A549 (cell line): ENCODE measurements at regions not wholly inside any gene's neighbourhood (a gene's known extent, or its start where the extent isn't known, plus 50 kb on each side); places are given as distances from the start of the nearest gene placed in this dataset.

ENCODE experiments used
- ATAC-seq, 2 experiments: fragments of 200-7000 bp in 1 of 2; fragments of >200 bp in 1 of 2; cut with Nextera tagmentation in 1 of 2; cut with Tn5 transposase in 1 of 2; 3 replicates each; pipeline versions ENCODE4 v1.8.0 to v1.9.1; 2018 to 2020; ENCODE audit warnings: mild to moderate bottlenecking in 1 of 2, moderate library complexity in 1 of 2
- CTCF ChIA-PET: fragments of 300-600 bp; sonication (Branson Sonifier 250); formaldehyde crosslinking; extraction: SDS; loops from one replicate; lab custom pipeline; 2021; ENCODE audit warnings: antibody characterized with exemption, inconsistent platforms; lab: Yijun Ruan, JAX
- POLR2A ChIA-PET: fragments of 350-600 bp; formaldehyde crosslinking; extraction: SDS; loops from one replicate; lab custom pipeline; 2021; ENCODE audit warnings: antibody characterized with exemption, inconsistent platforms; lab: Yijun Ruan, JAX
- DNase-seq, 2 experiments: peaks; one replicate each; pipeline versions ENCODE4 v3.0.0 to v3.0.0-alpha.2; 2011 to 2016; ENCODE audit warnings: low read depth in 1 of 2, low spot score in 1 of 2
- FAIRE-seq: peaks from 2 replicates; lab custom pipeline; 2011; peaks lifted over from hg19 to GRCh38; lab: Jason Lieb, UNC
- H3K27ac ChIP-seq, 2 experiments: fragments of >200 bp; sonication (Bioruptor Twin); formaldehyde crosslinking; 3 replicates each; pipeline ENCODE4 v1.5.1; 2016 to 2017
- H3K4me1 ChIP-seq: fragments of >200 bp; sonication (Bioruptor Twin); formaldehyde crosslinking; 3 replicates; pipeline ENCODE4 v1.6.1; 2016
- H3K4me2 ChIP-seq: fragments of >200 bp; sonication (Bioruptor Twin); formaldehyde crosslinking; 3 replicates; pipeline ENCODE4 v1.6.1; 2016
- H3K4me3 ChIP-seq: fragments of >200 bp; sonication (Bioruptor Twin); formaldehyde crosslinking; 3 replicates; pipeline ENCODE4 v1.5.1; 2016
- H3K9me3 ChIP-seq: fragments of >200 bp; sonication (Bioruptor Twin); formaldehyde crosslinking; 3 replicates; pipeline ENCODE4 v1.6.1; 2016
- CBX8 ChIP-seq: fragments of 200-600 bp; sonication (generic); IDR thresholded peaks from 2 replicates; pipeline ENCODE4 v1.6.1; 2016
- CEBPB ChIP-seq, 2 experiments: fragments of >200 bp in 1 of 2; sonication (Bioruptor Twin) in 1 of 2; formaldehyde crosslinking in 1 of 2; IDR thresholded peaks; 2 replicates each; pipeline ENCODE4 v1.6.1; 2012 to 2016
- CHD2 ChIP-seq: fragments of 150-350 bp; IDR thresholded peaks from 2 replicates; pipeline ENCODE4 v1.6.1; 2014; ENCODE audit warnings: low read length; ENCODE audit not compliant: partially characterized antibody
- CHD4 ChIP-seq: fragments of 200-600 bp; sonication (generic); IDR thresholded peaks from 2 replicates; pipeline ENCODE4 v1.6.1; 2016; ENCODE audit warnings: antibody characterized with exemption, mild to moderate bottlenecking, borderline replicate concordance
- E2F6 ChIP-seq: IDR thresholded peaks from 2 replicates; pipeline ENCODE4 v1.6.1; 2012; ENCODE audit warnings: low read depth, borderline replicate concordance
- EHF ChIP-seq: fragments of 250-450 bp; sonication (Bioruptor Pico); IDR thresholded peaks from 2 replicates; pipeline ENCODE4 v1.5.0; 2020; ENCODE audit warnings: mild to moderate bottlenecking
- EHMT2 ChIP-seq: fragments of 200-600 bp; sonication (generic); IDR thresholded peaks from 2 replicates; pipeline ENCODE4 v1.6.1; 2016; ENCODE audit warnings: antibody characterized with exemption, low read depth, mild to moderate bottlenecking, moderate library complexity
- EP300 ChIP-seq, 2 experiments: fragments of >200 bp; sonication (Bioruptor Twin); formaldehyde crosslinking; IDR thresholded peaks; 2 replicates in 1 of 2; 3 replicates in 1 of 2; pipeline ENCODE4 v1.6.1; 2016 to 2017
- ESRRA ChIP-seq: fragments of 150-350 bp; IDR thresholded peaks from 2 replicates; pipeline ENCODE4 v1.6.1; 2014; ENCODE audit warnings: mild to moderate bottlenecking, low read length, borderline replicate concordance
- FOSB ChIP-seq: fragments of 250-450 bp; sonication (Bioruptor Pico); IDR thresholded peaks from 2 replicates; pipeline ENCODE4 v1.5.0; 2020; ENCODE audit warnings: mild to moderate bottlenecking, moderate library complexity
- FOSL2 ChIP-seq, 2 experiments: fragments of 450-650 bp in 1 of 2; fragments of >200 bp in 1 of 2; sonication (Bioruptor Twin) in 1 of 2; formaldehyde crosslinking; IDR thresholded peaks; 2 replicates each; pipeline versions ENCODE4 v1.5.0 to v1.6.1; 2016 to 2020; ENCODE audit warnings: mild to moderate bottlenecking in 1 of 2, moderate library complexity in 1 of 2
- FOXS1 ChIP-seq: fragments of 250-450 bp; sonication (Bioruptor Pico); IDR thresholded peaks from 2 replicates; pipeline ENCODE4 v1.5.0; 2020; ENCODE audit warnings: mild to moderate bottlenecking, moderate library complexity
- GATA3 ChIP-seq: IDR thresholded peaks from 2 replicates; pipeline ENCODE4 v1.6.1; 2012; ENCODE audit warnings: borderline replicate concordance
- HDAC2 ChIP-seq: fragments of 200-600 bp; sonication (generic); IDR thresholded peaks from 2 replicates; pipeline ENCODE4 v1.6.1; 2016
- HMGXB4 ChIP-seq: fragments of 250-450 bp; sonication (Bioruptor Pico); IDR thresholded peaks from 2 replicates; pipeline ENCODE4 v1.5.0; 2021; ENCODE audit warnings: mild to moderate bottlenecking, moderate library complexity, borderline replicate concordance
- HOXB5 ChIP-seq: fragments of 250-450 bp; sonication (Bioruptor Pico); IDR thresholded peaks from 2 replicates; pipeline ENCODE4 v1.5.0; 2020; ENCODE audit warnings: mild to moderate bottlenecking, moderate library complexity
- JUNB ChIP-seq: fragments of >200 bp; sonication (Bioruptor Twin); formaldehyde crosslinking; IDR thresholded peaks from 2 replicates; pipeline ENCODE4 v1.6.1; 2016
- MAFK ChIP-seq: fragments of 450-650 bp; IDR thresholded peaks from 2 replicates; pipeline ENCODE4 v1.6.1; 2014; ENCODE audit not compliant: partially characterized antibody
- MAZ ChIP-seq: fragments of 150-350 bp; IDR thresholded peaks from 2 replicates; pipeline ENCODE4 v1.6.1; 2014; ENCODE audit warnings: antibody characterized with exemption, low read depth, low read length, borderline replicate concordance
- NPAS2 ChIP-seq: fragments of 250-450 bp; sonication (Bioruptor Pico); IDR thresholded peaks from 2 replicates; pipeline ENCODE4 v1.8.0; 2022; ENCODE audit warnings: mild to moderate bottlenecking, moderate library complexity, borderline replicate concordance
- PHF8 ChIP-seq: fragments of 200-600 bp; sonication (generic); IDR thresholded peaks from 2 replicates; pipeline ENCODE4 v1.6.1; 2016; ENCODE audit warnings: low read depth, mild to moderate bottlenecking, antibody characterized with exemption, moderate library complexity, borderline replicate concordance
- POLR2A ChIP-seq: IDR thresholded peaks from 2 replicates; pipeline ENCODE4 v1.6.1; 2012; ENCODE audit warnings: mild to moderate bottlenecking, low read length
- RARB ChIP-seq: fragments of 250-450 bp; sonication (Bioruptor Pico); IDR thresholded peaks from 2 replicates; pipeline ENCODE4 v1.8.0; 2021; ENCODE audit warnings: mild to moderate bottlenecking, moderate library complexity
- RCOR1 ChIP-seq: fragments of 150-350 bp; IDR thresholded peaks from 2 replicates; pipeline ENCODE4 v1.6.1; 2014; ENCODE audit warnings: antibody characterized with exemption, low read length, low read depth
- RFX5 ChIP-seq: fragments of 450-650 bp; IDR thresholded peaks from 2 replicates; pipeline ENCODE4 v1.7.1; 2014; ENCODE audit warnings: antibody characterized with exemption, mild to moderate bottlenecking, moderate library complexity
- SREBF2 ChIP-seq: fragments of 450-650 bp; IDR thresholded peaks from 2 replicates; pipeline ENCODE4 v1.6.1; 2014; ENCODE audit warnings: mild to moderate bottlenecking, moderate library complexity
- TFCP2L1 ChIP-seq: fragments of 250-450 bp; sonication (Bioruptor Pico); IDR thresholded peaks from 2 replicates; pipeline ENCODE4 v1.5.0; 2021; ENCODE audit warnings: mild to moderate bottlenecking
- ZC3H11A ChIP-seq: fragments of 450-650 bp; IDR thresholded peaks from 2 replicates; pipeline ENCODE4 v1.6.1; 2014; ENCODE audit warnings: antibody characterized with exemption, mild to moderate bottlenecking
- ZFP36 ChIP-seq: fragments of 450-650 bp; IDR thresholded peaks from 2 replicates; pipeline ENCODE4 v1.6.1; 2014; ENCODE audit warnings: borderline replicate concordance; ENCODE audit not compliant: partially characterized antibody
- ZNF302 ChIP-seq: fragments of 250-450 bp; sonication (Bioruptor Pico); IDR thresholded peaks from 2 replicates; pipeline ENCODE4 v1.9.0; 2021; ENCODE audit warnings: inconsistent platforms, mild to moderate bottlenecking, moderate library complexity
- ZSCAN20 ChIP-seq: fragments of 250-450 bp; sonication (Bioruptor Pico); IDR thresholded peaks from 2 replicates; pipeline ENCODE4 v1.8.0; 2022; ENCODE audit warnings: mild to moderate bottlenecking, moderate library complexity
- WGBS: methylation state at CpG from one replicate; pipeline ENCODE4 v1.1.6; 2017; ENCODE audit errors: missing lambda C conversion rate; 5-methylcytosine and 5-hydroxymethylcytosine counted together

GRCh38 chr16:35525979-35526590 is 2066.7 kb downstream of the TP53TG3F start:
- no peak for FAIRE-seq
- ChIA-PET POLR2A (no interaction called here), CTCF (no interaction called here)
- no peaks in the 10 kb centered on the region for H3K4me1 ChIP-seq
- TF ChIP-seq E2F6 = no peak
- TF ChIP-seq MAZ = no peak
- TF ChIP-seq ESRRA = no peak
- TF ChIP-seq NPAS2 = no peak
- TF ChIP-seq HDAC2 = no peak
- TF ChIP-seq FOXS1 = no peak
- no peak for TF ChIP-seq TFCP2L1 (CRISPR knock-in tag)
- no peak for TF ChIP-seq CBX8
- no peak for TF ChIP-seq PHF8
- no peak for TF ChIP-seq ZFP36
- TF ChIP-seq HMGXB4 (CRISPR knock-in tag) = no peak
- TF ChIP-seq ZNF302 = no peak
- TF ChIP-seq MAFK = no peak
- no peak for TF ChIP-seq CHD4
- no peak for TF ChIP-seq CHD2
- no peak for TF ChIP-seq JUNB
- TF ChIP-seq EHF (CRISPR knock-in tag) = no peak
- no peaks in the 10 kb centered on the region; the same call in 2 of the 3 replicates for H3K9me3 ChIP-seq
- H3K4me2 ChIP-seq = no peak overlapping the region
- ATAC-seq = peak in 1 of 2 experiments; percentile 47; a peak in 2 of 6 replicates
- DNase-seq = peak in 1 of 2 experiments; percentile 6
- H3K27ac ChIP-seq = no peak overlapping the region
- H3K4me3 ChIP-seq = no peak overlapping the region
- WGBS = 11% methylated on average over 20 of the region's 26 CpGs

DNA sequence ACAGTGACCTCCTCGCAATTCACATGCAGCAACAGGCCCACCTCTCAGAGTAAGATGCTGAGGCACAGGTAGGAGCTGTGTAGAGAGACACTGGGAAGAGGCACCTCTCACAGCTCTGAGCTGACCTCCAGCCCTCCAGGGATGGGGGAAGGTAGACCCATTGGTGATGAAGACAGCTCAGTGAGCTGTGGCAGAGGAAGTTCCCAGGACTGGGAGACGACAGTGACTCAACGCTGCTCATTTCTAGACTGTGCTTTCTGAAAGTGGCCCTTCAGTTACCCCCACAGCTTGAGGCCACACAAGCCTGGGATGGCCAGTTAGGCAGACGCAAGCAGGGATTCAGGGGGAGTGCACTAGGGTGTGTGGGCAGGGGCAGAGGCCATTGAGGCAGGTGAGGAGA is 2073.2 kb downstream of the TP53TG3F start:
- ChIA-PET CTCF (no interaction called here), POLR2A (no interaction called here)
- H3K4me2 ChIP-seq = no peak overlapping the region
- TF ChIP-seq MAZ = no peak
- no peak for TF ChIP-seq ZC3H11A
- TF ChIP-seq SREBF2 = no peak
- TF ChIP-seq EP300 (IDR thresholded peaks at IDR 0.05) = no peak
- no peak for TF ChIP-seq POLR2A
- no peak for TF ChIP-seq HOXB5 (CRISPR knock-in tag)
- no peak for TF ChIP-seq RFX5
- TF ChIP-seq FOSB (CRISPR knock-in tag) = no peak
- TF ChIP-seq GATA3 = no peak
- TF ChIP-seq CEBPB (IDR thresholded peaks at IDR 0.05) = no peak
- no peak for TF ChIP-seq ESRRA
- no peak for TF ChIP-seq EHMT2
- TF ChIP-seq ZFP36 = no peak
- no peak for TF ChIP-seq FOSL2 (IDR thresholded peaks at IDR 0.05)
- no peak for TF ChIP-seq FOSL2 (CRISPR knock-in tag; IDR thresholded peaks at IDR 0.05)
- no peak for TF ChIP-seq ZSCAN20 (CRISPR knock-in tag)
- no peak for TF ChIP-seq CBX8
- TF ChIP-seq RARB (CRISPR knock-in tag) = no peak
- no peak for TF ChIP-seq RCOR1
- H3K9me3 ChIP-seq = no peaks in the 10 kb centered on the region; the same call in 2 of the 3 replicates
- H3K4me3 ChIP-seq = no peak overlapping the region
- H3K27ac ChIP-seq = no peak overlapping the region
- DNase-seq = no peak
- ATAC-seq = no peak
- WGBS = 0% methylated on average over 3 of the region's 4 CpGs
- FAIRE-seq = no peak
- H3K4me1 ChIP-seq = no peaks in the 10 kb centered on the region
